Erythroblast (primary cell): ENCODE measurements at regions not wholly inside any gene's neighbourhood (a gene's known extent, or its start where the extent isn't known, plus 50 kb on each side); places are given as distances from the start of the nearest gene placed in this dataset.

ENCODE experiments used
- GATA1 ChIP-seq: IDR thresholded peaks from 2 replicates; pipeline ENCODE4 v1.6.1; 2011; ENCODE audit warnings: low read depth, mild to moderate bottlenecking, control low read depth, low read length, moderate library complexity
- POLR2A ChIP-seq: IDR thresholded peaks from 2 replicates; pipeline ENCODE4 v1.6.1; 2011; ENCODE audit warnings: mild to moderate bottlenecking, low read length

- TF ChIP-seq POLR2A, result no peak
- TF ChIP-seq GATA1, result no peak
Observed at GRCh38 chr1:58340185-58340584, 206.3 kb downstream of the OMA1 start.
